GM21825 (cell line): ENCODE measurements at regions not wholly inside any gene's neighbourhood (a gene's known extent, or its start where the extent isn't known, plus 50 kb on each side); places are given as distances from the start of the nearest gene placed in this dataset.

Source experiments
- ATAC-seq: cut with Tn5 transposase; IDR thresholded peaks from one replicate; pipeline ENCODE4 v1.9.1; 2021; ENCODE audit warnings: mild to moderate bottlenecking, moderate library complexity; ENCODE audit not compliant: unreplicated experiment

GRCh38 chr11:111444040-111444439 is 65.0 kb upstream of the POU2AF1 start:
- ATAC-seq = no peak

- ATAC-seq = no peak
Observed at GRCh38 chr11:111443640-111444039, 64.6 kb upstream of the POU2AF1 start.

GRCh38 chr11:111443032-111443431 is 64.0 kb upstream of the POU2AF1 start:
- no peak for ATAC-seq

- no peak for ATAC-seq
Observed at GRCh38 chr11:111441443-111441842, 62.4 kb upstream of the POU2AF1 start.

- ATAC-seq = no peak
Observed at GRCh38 chr11:111440416-111441205, 61.5 kb upstream of the POU2AF1 start.

- ATAC-seq = no peak
Observed at GRCh38 chr11:111439901-111440300, 60.8 kb upstream of the POU2AF1 start.

GRCh38 chr11:111438846-111439520 is 59.9 kb upstream of the POU2AF1 start:
- ATAC-seq = peak; percentile 54

GRCh38 chr11:111438168-111438567 is 59.1 kb upstream of the POU2AF1 start:
- ATAC-seq = no peak

- no peak for ATAC-seq
Observed at GRCh38 chr11:111435046-111435698, 56.1 kb upstream of the POU2AF1 start.

GRCh38 chr11:111429066-111429506 is 50.0 kb upstream of the POU2AF1 start:
- ATAC-seq = peak; percentile 65
